Astrocyte of the cerebellum (primary cell): ENCODE measurements at regions not wholly inside any gene's neighbourhood (a gene's known extent, or its start where the extent isn't known, plus 50 kb on each side); places are given as distances from the start of the nearest gene placed in this dataset.

ENCODE experiments used
- DNase-seq: peaks from one replicate; pipeline ENCODE4 v3.0.0-alpha.2; 2011; ENCODE audit warnings: low read depth
- H3K4me3 ChIP-seq: 2 replicates; pipeline ENCODE4 v1.5.1; 2011; ENCODE audit warnings: mild to moderate bottlenecking, low read depth, low read length, moderate library complexity
- in situ Hi-C: cut with HindIII; loops from 2 replicates; pipeline ENCODE4 v1.10.0; 2017; ENCODE audit warnings: low sequenced_read_pairs
- TF ChIP-seq, protein P1 (sequence below): IDR thresholded peaks from 2 replicates; pipeline ENCODE4 v1.5.1; 2012; ENCODE audit warnings: low read length, low read depth, moderate library complexity, mild to moderate bottlenecking; ENCODE audit errors: missing control alignments

DNA sequence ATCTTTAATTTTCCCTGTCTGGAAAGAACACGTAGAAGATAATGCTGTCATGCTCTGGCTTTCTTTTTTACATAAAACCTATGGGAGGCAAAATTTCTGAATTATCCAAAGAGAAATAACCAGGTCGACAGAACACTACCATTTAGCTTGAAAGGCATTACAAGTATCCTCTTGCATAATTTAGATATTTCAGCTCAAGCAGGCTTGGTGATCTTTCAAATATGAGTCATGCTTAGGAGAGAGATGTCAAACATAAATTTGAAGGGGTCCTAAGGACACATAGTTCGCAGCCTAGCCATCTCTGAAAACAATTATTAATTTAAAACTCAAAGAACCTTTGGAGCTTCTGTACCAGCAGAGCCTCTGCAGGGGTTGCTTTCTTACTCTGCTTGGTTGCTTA, 100.9 kb downstream of the FAS start:
- no peak overlapping the region for H3K4me3 ChIP-seq
- in situ Hi-C loops: no loop called here
- TF ChIP-seq, protein P1, sequence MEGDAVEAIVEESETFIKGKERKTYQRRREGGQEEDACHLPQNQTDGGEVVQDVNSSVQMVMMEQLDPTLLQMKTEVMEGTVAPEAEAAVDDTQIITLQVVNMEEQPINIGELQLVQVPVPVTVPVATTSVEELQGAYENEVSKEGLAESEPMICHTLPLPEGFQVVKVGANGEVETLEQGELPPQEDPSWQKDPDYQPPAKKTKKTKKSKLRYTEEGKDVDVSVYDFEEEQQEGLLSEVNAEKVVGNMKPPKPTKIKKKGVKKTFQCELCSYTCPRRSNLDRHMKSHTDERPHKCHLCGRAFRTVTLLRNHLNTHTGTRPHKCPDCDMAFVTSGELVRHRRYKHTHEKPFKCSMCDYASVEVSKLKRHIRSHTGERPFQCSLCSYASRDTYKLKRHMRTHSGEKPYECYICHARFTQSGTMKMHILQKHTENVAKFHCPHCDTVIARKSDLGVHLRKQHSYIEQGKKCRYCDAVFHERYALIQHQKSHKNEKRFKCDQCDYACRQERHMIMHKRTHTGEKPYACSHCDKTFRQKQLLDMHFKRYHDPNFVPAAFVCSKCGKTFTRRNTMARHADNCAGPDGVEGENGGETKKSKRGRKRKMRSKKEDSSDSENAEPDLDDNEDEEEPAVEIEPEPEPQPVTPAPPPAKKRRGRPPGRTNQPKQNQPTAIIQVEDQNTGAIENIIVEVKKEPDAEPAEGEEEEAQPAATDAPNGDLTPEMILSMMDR: no peak

DNA sequence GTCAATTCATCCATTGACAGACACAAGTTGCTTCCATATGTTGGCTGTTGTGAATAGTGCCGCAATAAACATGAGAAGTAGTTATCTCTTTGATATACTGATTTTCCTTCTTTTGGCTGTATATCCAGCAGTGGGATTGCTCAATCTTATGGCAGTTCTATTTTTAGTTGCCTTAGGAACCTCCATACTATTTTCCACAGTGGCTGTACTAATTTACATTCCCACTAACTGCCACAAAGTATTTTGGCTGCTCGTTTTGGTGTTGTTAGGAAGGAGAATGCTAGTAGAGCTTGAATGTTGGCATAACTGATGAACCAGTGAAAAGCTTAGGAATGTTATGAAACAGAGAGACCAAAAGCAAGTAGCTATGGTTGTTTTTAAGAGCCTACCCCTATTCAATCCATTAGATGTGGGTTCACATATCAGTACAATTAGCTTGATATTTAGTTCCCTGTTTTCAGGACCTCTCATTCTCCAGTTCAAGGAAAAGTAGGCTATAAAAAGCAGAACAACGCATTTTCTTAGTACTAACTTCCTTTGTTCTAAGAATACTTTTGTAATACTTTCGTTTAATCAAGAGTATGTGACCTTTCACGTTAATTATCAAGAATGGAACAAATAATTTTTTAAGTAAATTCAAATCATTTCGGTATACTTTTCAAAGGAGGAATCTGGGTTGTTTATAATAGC, 100.3 kb downstream of the FAS start:
- in situ Hi-C loops: no loop called here
- DNase-seq: peak; percentile 55
- TF ChIP-seq, protein P1: no peak
- no peak overlapping the region for H3K4me3 ChIP-seq

More for the DNA sequence above, 100.9 kb downstream of the FAS start:
- no peak for DNase-seq

DNA sequence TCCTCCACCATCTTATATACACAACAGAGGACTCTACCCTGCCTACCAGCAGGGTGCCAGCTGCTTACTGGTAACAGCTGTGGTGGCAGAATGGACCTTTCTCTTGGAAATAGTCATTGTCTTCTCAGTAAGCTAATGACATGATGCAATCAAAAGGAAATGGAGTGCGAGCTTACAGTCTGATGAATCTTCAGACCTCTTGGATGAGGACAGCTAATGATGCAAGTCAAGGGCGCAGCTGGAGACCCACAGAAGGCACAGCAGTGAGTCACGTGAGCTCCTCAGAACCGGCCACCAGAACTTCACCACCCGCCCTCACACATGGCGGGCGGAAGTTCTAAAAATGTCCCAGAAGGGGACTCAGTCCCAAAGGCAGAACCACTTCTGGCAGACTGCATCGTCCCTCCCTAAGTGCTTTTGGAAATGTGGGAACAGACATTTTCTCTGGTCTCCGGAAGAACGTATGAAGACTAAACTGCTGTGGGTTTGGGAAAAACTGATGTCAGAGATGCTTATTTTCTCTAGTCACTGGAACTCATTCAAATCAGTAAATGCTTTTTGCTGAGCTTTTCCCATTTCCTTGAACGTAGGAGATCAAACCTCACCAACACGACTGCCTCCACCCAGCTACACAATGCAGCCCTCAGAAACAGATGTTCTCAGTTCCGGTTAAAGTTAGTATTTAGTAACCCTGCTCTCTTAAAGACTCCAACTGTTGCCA, 96.4 kb downstream of the FAS start:
- in situ Hi-C loops: no loop called here
- TF ChIP-seq, protein P1: no peak
- DNase-seq: no peak
- H3K4me3 ChIP-seq: no peak overlapping the region

DNA sequence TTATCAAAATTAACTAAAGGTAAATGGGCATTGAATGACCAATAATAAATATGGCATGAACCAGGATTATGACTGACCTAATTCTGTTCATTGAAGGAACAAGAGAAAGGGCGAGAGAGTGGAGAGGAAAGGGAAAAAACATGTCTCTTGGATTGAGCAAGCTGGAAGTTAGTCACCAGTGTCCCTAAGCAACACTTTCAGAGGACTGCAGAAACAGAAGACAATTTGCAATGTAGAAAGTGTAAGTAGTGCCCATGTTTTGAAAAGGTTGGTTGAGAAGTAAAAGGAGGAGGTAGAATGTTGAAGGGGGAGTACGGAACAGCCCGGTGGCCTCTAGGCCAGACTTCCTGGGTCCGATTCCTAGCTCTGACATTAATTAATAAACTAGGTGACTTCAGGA, 94.6 kb downstream of the FAS start:
- TF ChIP-seq, protein P1: no peak
- H3K4me3 ChIP-seq: no peak overlapping the region
- in situ Hi-C loops: no loop called here
- DNase-seq: no peak

DNA sequence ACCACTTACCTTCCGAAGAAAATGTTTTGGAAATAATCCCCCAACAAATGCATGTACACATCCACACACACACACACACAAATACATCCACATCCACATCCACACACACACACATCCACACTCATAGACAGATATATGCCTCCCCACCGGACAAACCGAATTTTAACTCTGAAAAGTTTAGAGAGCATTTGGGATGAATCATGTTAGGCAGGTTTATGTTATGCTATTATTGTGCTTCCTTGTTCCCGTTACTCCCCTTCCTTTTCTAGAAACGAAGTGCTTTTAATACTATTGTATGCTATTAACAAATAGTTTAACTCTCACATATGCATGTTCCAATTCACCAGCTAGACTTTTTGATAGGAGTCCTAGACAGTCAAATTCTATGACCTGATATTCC, 91.5 kb downstream of the FAS start:
- no peak overlapping the region for H3K4me3 ChIP-seq
- in situ Hi-C loops: no loop called here
- TF ChIP-seq, protein P1: no peak
- DNase-seq: no peak

DNA sequence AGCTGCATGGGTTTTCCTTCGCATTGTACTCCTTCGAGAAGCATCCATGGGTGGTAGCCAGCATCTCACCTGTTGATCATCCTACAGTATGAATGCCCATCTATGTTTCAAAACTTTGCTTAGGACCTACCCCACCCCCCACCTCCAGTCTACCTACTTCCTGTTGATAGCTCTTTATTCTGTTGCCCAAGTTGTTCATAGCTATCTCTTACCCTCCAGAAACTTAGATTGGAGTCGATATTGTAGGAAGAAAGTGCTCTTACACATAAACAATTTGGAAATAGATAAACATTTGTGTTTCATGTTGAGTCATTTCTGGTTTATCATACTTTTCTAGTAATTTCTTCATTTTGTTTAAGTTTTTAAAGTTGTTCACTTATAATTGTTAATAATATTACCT, 90.1 kb downstream of the FAS start:
- in situ Hi-C loops: no loop called here
- no peak for DNase-seq
- TF ChIP-seq, protein P1: no peak
- no peak overlapping the region for H3K4me3 ChIP-seq
